CD4-positive, CD25-positive, alpha-beta regulatory T cell (primary cell): ENCODE measurements at regions not wholly inside any gene's neighbourhood (a gene's known extent, or its start where the extent isn't known, plus 50 kb on each side); places are given as distances from the start of the nearest gene placed in this dataset.

Experiments used
- ATAC-seq, 2 donors: fragments of 150-1000 bp; cut with Tn5 transposase; one replicate each; pipeline ENCODE4 v1.10.0; 2021; ENCODE audit warnings: low read depth in 2 of 2, moderate number of reproducible peaks in 2 of 2, moderate library complexity in 1 of 2
- DNase-seq, 3 donors: peaks; one replicate each; pipeline versions ENCODE4 v3.0.0 to v3.0.0-alpha.2; 2012 to 2022; ENCODE audit warnings: mixed read lengths in 1 of 3
- H3K27ac ChIP-seq: one replicate; pipeline ENCODE4 v1.7.0; 2013; ENCODE audit warnings: mild to moderate bottlenecking, low read length; ENCODE audit not compliant: insufficient read depth, poor library complexity, severe bottlenecking
- H3K27me3 ChIP-seq: one replicate; pipeline ENCODE4 v1.7.0; 2013; ENCODE audit warnings: low read length; ENCODE audit not compliant: control insufficient read depth, insufficient read depth
- H3K36me3 ChIP-seq: one replicate; pipeline ENCODE4 v1.7.0; 2013; ENCODE audit warnings: mild to moderate bottlenecking, low read length, moderate library complexity; ENCODE audit not compliant: control insufficient read depth, insufficient read depth
- H3K4me1 ChIP-seq: 2 replicates; pipeline ENCODE4 v1.7.0; 2013; ENCODE audit warnings: mild to moderate bottlenecking, low read length; ENCODE audit not compliant: insufficient read depth, control insufficient read depth, poor library complexity, severe bottlenecking
- H3K4me3 ChIP-seq: one replicate; pipeline ENCODE4 v1.7.0; 2013; ENCODE audit warnings: low read depth, mild to moderate bottlenecking, low read length, moderate library complexity
- H3K9me3 ChIP-seq, 2 experiments: 1 replicate in 1 of 2; 2 replicates in 1 of 2; pipeline ENCODE4 v1.7.0; 2013; ENCODE audit warnings: low read length in 2 of 2, mild to moderate bottlenecking in 1 of 2, moderate library complexity in 1 of 2; ENCODE audit not compliant: control insufficient read depth in 2 of 2
- H3K27ac Mint-ChIP-seq, 3 donors: one replicate each; pipeline ENCODE4 v1.8.0; 2020 to 2022; ENCODE audit warnings: mild to moderate bottlenecking in 3 of 3, mixed read lengths in 3 of 3, moderate library complexity in 2 of 3
- H3K27me3 Mint-ChIP-seq: one replicate; pipeline ENCODE4 v1.8.0; 2022; ENCODE audit warnings: mild to moderate bottlenecking, mixed read lengths
- H3K36me3 Mint-ChIP-seq: one replicate; pipeline ENCODE4 v1.8.0; 2020; ENCODE audit warnings: mixed read lengths
- H3K4me1 Mint-ChIP-seq, 4 donors: one replicate each; pipeline ENCODE4 v1.8.0; 2020 to 2022; ENCODE audit warnings: mixed read lengths in 4 of 4, mild to moderate bottlenecking in 1 of 4
- H3K4me3 Mint-ChIP-seq, 4 donors: one replicate each; pipeline ENCODE4 v1.8.0; 2020 to 2022; ENCODE audit warnings: mild to moderate bottlenecking in 4 of 4, mixed read lengths in 4 of 4, moderate library complexity in 3 of 4
- H3K9me3 Mint-ChIP-seq, 7 donors: one replicate each; pipeline ENCODE4 v1.8.0; 2020 to 2022; ENCODE audit warnings: mixed read lengths in 7 of 7, mild to moderate bottlenecking in 3 of 7, moderate library complexity in 2 of 7

DNA sequence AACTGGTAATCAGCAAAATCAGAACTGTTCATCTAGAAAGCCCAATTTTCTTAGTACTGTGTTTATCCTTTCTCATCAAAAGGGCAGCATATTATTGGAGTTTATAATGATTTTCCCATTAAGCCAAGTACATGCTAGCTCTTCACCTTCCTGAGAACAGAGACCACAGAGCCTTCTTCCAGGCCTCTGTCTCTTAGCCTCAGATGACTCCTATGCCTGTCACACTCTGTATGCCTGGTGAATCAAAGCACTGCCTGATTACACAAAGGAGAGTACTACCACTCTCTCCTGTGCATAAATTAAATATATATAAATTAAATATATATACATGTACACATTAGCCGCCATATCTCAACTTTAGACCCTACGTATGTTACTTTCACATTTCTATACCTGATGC, 636.1 kb downstream of the NTRK3 start:
- no peaks in the 10 kb centered on the region for H3K27me3 Mint-ChIP-seq
- H3K36me3 Mint-ChIP-seq = no peaks in the 10 kb centered on the region
- Histone ChIP-seq H3K9me3 (peaks cover 0 to 3% of the 10 kb centered on the region in 2 experiments), H3K4me3 (no peak overlapping the region), H3K27ac (no peak overlapping the region), H3K27me3 (no peaks in the 10 kb centered on the region), H3K36me3 (no peaks in the 10 kb centered on the region), H3K4me1 (no peaks in the 10 kb centered on the region)
- DNase-seq (no peak), ATAC-seq (no peak)
- peaks cover 0 to 6% (median 3%) of the 10 kb centered on the region in 7 donors for H3K9me3 Mint-ChIP-seq
- no peak overlapping the region for H3K27ac Mint-ChIP-seq
- peaks cover 0 to 3% (median 0%) of the 10 kb centered on the region in 4 donors for H3K4me1 Mint-ChIP-seq
- no peak overlapping the region for H3K4me3 Mint-ChIP-seq

DNA sequence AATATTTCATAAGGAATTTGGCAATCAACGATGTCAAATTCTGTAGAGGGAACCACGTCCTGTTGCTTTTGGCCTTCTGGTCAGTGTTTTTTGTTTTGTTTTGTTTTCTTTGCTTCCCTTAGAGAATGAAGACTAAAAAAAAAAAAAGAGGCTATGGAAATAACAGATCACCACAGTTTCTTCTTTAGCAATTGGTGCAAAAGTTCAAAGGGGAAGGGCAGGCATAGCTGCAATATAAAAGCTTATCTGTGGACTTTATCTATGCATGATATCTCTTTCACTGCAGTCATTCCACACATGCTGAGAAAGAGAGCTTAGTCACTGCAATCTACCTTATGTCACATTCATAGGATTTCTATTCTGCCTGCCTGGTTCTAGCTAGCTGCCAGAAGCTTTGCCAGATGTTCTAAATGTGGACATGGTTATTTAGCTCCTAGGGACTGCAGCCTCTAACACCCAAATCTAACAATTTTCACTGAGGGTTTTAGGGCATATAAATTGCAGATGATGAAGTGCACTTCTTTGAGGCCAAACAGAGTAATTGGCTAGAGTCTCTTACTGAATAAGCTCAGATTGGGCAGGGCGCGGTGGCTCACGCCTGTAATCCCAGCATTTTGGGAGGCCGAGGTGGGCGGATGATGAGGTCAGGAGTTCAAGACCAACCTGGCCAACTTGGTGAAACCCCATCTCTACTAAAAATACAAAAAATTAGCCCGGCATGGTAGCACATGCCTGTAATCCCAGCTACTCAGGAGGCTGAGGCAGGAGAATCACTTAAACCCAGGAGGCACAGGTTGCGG, 637.2 kb downstream of the NTRK3 start:
- Mint-ChIP-seq H3K27me3 (no peaks in the 10 kb centered on the region), H3K9me3 (peaks cover 0 to 6% (median 3%) of the 10 kb centered on the region in 7 donors), H3K4me1 (peaks cover 0 to 3% (median 0%) of the 10 kb centered on the region in 4 donors), H3K4me3 (no peak overlapping the region), H3K27ac (no peak overlapping the region), H3K36me3 (no peaks in the 10 kb centered on the region)
- no peaks in the 10 kb centered on the region for H3K36me3 ChIP-seq
- ATAC-seq (no peak), DNase-seq (no peak)
- no peaks in the 10 kb centered on the region for H3K27me3 ChIP-seq
- peaks cover 0 to 3% of the 10 kb centered on the region in 2 experiments for H3K9me3 ChIP-seq
- H3K27ac ChIP-seq = no peak overlapping the region
- no peak overlapping the region for H3K4me3 ChIP-seq
- H3K4me1 ChIP-seq = no peaks in the 10 kb centered on the region

DNA sequence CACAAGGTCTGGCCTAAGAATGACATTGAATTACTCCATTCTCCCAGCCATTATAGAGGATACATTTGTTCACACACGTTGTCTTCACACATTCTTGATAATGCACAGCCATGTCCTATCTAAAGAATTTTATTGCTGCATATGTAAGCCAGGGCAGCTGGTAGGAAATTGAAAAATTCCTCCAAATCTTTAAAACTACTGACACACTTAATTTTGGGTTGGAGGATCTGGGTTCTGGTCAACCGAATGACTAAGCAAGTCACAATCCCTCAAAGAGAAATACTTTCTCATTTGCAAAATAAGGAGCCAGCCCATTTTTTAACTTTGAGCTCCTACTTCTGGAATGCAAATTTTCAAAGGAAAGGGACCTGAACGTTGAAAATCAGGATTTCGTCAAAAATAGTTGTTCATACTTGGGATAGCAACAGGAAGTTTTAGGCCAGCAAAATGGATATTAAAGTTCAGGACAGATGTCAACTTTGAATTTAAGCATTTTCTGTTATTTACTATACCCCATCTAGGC, 638.3 kb downstream of the NTRK3 start:
- ATAC-seq = no peak
- H3K4me1 ChIP-seq = no peaks in the 10 kb centered on the region
- peaks cover 0 to 3% (median 0%) of the 10 kb centered on the region in 4 donors for H3K4me1 Mint-ChIP-seq
- no peaks in the 10 kb centered on the region for H3K27me3 ChIP-seq
- no peak overlapping the region for H3K27ac ChIP-seq
- no peak overlapping the region for H3K4me3 ChIP-seq
- no peak for DNase-seq
- H3K27ac Mint-ChIP-seq = no peak overlapping the region
- H3K9me3 ChIP-seq = peaks cover 0 to 3% of the 10 kb centered on the region in 2 experiments
- H3K4me3 Mint-ChIP-seq = no peak overlapping the region
- peaks cover 0 to 6% (median 3%) of the 10 kb centered on the region in 7 donors for H3K9me3 Mint-ChIP-seq
- no peaks in the 10 kb centered on the region for H3K36me3 ChIP-seq
- H3K27me3 Mint-ChIP-seq = no peaks in the 10 kb centered on the region
- no peaks in the 10 kb centered on the region for H3K36me3 Mint-ChIP-seq

DNA sequence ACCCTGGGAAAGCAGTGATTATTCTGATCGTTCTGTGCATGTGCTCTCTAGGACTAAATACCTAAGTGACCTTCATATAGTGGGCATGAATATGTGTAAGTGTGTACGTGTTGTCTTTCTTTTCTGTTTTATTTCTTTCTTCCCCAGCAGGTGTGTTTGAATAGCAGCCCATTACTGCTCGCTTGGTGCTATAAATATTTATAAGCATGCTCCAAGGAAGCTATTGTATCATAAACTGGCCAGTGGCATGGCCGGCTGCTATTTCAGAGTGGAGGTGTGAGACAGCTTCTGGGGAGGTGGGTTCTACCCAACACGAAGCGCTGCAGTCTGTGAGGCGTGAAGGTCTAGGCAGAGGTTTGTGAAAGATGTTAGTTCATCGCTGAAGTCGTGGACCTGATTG, 641.8 kb downstream of the NTRK3 start:
- no peaks in the 10 kb centered on the region for H3K36me3 ChIP-seq
- Mint-ChIP-seq H3K27me3 (no peaks in the 10 kb centered on the region), H3K9me3 (peaks cover 0 to 4% (median 0%) of the 10 kb centered on the region in 7 donors), H3K4me3 (no peak overlapping the region), H3K27ac (no peak overlapping the region), H3K4me1 (peaks cover 0 to 3% (median 0%) of the 10 kb centered on the region in 4 donors), H3K36me3 (no peaks in the 10 kb centered on the region)
- no peak overlapping the region for H3K4me3 ChIP-seq
- DNase-seq (no peak), ATAC-seq (no peak)
- no peaks in the 10 kb centered on the region for H3K9me3 ChIP-seq
- H3K4me1 ChIP-seq = no peaks in the 10 kb centered on the region
- H3K27ac ChIP-seq = no peak overlapping the region
- H3K27me3 ChIP-seq = no peaks in the 10 kb centered on the region

DNA sequence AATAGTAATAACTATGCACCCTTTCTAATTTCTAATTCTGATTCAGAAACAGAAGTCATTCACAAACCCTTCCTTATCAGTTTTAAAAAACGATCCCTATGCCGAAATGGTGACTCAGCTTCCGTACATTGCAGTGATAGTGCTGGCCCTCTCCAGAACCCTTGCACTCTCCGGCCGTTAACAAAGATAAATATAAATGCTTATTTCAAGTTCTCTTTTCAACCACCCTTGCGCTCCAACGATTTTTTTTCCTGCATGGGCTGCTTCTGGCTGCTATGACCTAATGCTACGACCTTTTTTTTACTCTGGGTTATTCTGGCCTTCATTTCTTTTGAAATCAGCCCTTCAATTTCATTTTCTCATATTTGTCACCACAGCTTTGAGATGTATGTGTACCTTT, 646.2 kb downstream of the NTRK3 start:
- H3K4me3 ChIP-seq = no peak overlapping the region
- peaks cover 4% of the 10 kb centered on the region for H3K27me3 Mint-ChIP-seq
- ATAC-seq = no peak

DNA sequence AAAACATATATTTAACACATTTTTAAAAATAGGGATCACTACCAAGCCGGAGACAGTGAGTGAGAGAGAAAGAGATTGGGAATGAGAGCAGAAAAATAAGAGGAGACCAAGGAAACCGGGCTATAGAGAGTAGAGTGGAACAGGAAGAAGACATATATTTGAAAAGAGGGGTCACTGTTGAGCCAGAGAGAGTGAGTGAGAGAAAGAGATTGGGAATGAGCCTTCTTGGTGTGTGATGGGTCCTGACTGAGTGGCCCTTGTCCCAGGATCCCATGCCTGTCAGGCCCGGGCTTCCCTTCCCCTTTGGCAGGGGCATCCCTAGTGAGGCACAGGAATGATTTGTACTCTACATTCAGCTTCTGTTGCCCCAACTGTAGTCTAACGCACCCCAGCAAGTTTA, 646.6 kb downstream of the NTRK3 start:
- ATAC-seq = no peak
- H3K27ac Mint-ChIP-seq = no peak overlapping the region
- H3K36me3 Mint-ChIP-seq = no peaks in the 10 kb centered on the region

More for the DNA sequence above, 646.2 kb downstream of the NTRK3 start:
- Histone ChIP-seq H3K36me3 (no peaks in the 10 kb centered on the region), H3K27me3 (no peaks in the 10 kb centered on the region), H3K9me3 (no peaks in the 10 kb centered on the region), H3K27ac (no peak overlapping the region), H3K4me1 (no peaks in the 10 kb centered on the region)
- DNase-seq = no peak
- no peaks in the 10 kb centered on the region for H3K36me3 Mint-ChIP-seq
- H3K9me3 Mint-ChIP-seq = peaks cover 0 to 4% (median 0%) of the 10 kb centered on the region in 7 donors
- peak overlapping the region in 1 of 3 donors; percentile 38 for H3K27ac Mint-ChIP-seq
- no peak overlapping the region for H3K4me3 Mint-ChIP-seq
- H3K4me1 Mint-ChIP-seq = no peaks in the 10 kb centered on the region

DNA sequence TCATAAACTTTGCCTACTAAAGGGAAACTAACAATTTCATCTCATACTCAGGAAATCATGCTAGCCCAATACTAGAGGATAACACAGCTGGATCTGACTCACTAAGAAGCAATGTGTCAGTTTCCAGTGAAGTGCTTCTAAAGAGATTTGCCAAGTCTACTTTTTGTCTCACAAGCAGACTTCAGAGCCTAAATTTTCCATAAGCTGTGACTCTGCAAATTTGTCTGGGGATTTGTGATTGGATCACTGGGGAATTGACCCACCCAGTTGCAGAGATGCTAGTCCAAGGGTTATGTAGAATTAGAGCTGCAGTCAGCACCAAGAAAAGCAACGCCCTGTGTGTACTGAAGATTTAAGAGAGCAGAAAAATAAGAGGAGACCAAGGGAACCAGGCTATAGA, 647.1 kb downstream of the NTRK3 start:
- no peak for DNase-seq
- Histone ChIP-seq H3K9me3 (no peaks in the 10 kb centered on the region), H3K4me3 (no peak overlapping the region), H3K36me3 (no peaks in the 10 kb centered on the region), H3K27me3 (no peaks in the 10 kb centered on the region), H3K27ac (no peak overlapping the region), H3K4me1 (no peaks in the 10 kb centered on the region)
- no peaks in the 10 kb centered on the region for H3K4me1 Mint-ChIP-seq
- no peak for ATAC-seq
- peaks cover 0 to 4% (median 0%) of the 10 kb centered on the region in 7 donors for H3K9me3 Mint-ChIP-seq
- H3K36me3 Mint-ChIP-seq = no peaks in the 10 kb centered on the region
- H3K27me3 Mint-ChIP-seq = peaks cover 4% of the 10 kb centered on the region
- no peak overlapping the region for H3K27ac Mint-ChIP-seq
- peak overlapping the region in 1 of 4 donors; percentile 40 for H3K4me3 Mint-ChIP-seq

More for the DNA sequence above, 646.6 kb downstream of the NTRK3 start:
- Histone ChIP-seq H3K36me3 (no peaks in the 10 kb centered on the region), H3K27me3 (no peaks in the 10 kb centered on the region), H3K27ac (no peak overlapping the region), H3K4me1 (no peaks in the 10 kb centered on the region), H3K4me3 (no peak overlapping the region), H3K9me3 (no peaks in the 10 kb centered on the region)
- no peak for DNase-seq
- peaks cover 4% of the 10 kb centered on the region for H3K27me3 Mint-ChIP-seq
- no peaks in the 10 kb centered on the region for H3K4me1 Mint-ChIP-seq
- peak overlapping the region in 1 of 4 donors; percentile 40 for H3K4me3 Mint-ChIP-seq
- peaks cover 0 to 4% (median 0%) of the 10 kb centered on the region in 7 donors for H3K9me3 Mint-ChIP-seq
